HepG2 (cell line): ENCODE measurements at regions not wholly inside any gene's neighbourhood (a gene's known extent, or its start where the extent isn't known, plus 50 kb on each side); places are given as distances from the start of the nearest gene placed in this dataset.

ENCODE experiments used
- ATRX ChIP-seq: sonication (generic); formaldehyde crosslinking; IDR thresholded peaks from 2 replicates; pipeline ENCODE4 v1.4.0; 2020; ENCODE audit warnings: missing genetic modification reagents, borderline replicate concordance
- CTCF ChIP-seq: sonication (generic); formaldehyde crosslinking; IDR thresholded peaks from 2 replicates; pipeline ENCODE4 v1.5.0; 2020; ENCODE audit warnings: mild to moderate bottlenecking, missing genetic modification reagents, moderate library complexity
- HNRNPLL ChIP-seq: fragments of 200-400 bp; formaldehyde crosslinking; IDR thresholded peaks from 2 replicates; pipeline ENCODE4 v1.6.1; 2017; ENCODE audit warnings: mild to moderate bottlenecking, low read depth, low read length; ENCODE audit not compliant: poor library complexity, severe bottlenecking
- POLR2A ChIP-seq, 2 experiments: IDR thresholded peaks; 2 replicates each; pipeline ENCODE4 v1.6.1; 2011; ENCODE audit warnings: low read depth in 2 of 2, low read length in 2 of 2, mild to moderate bottlenecking in 1 of 2, moderate library complexity in 1 of 2; ENCODE audit not compliant: insufficient read depth in 1 of 2
- POLR2AphosphoS5 ChIP-seq: IDR thresholded peaks from 2 replicates; pipeline ENCODE4 v1.6.1; 2012; ENCODE audit warnings: low read depth, low read length
- PRMT3 ChIP-seq: sonication (generic); formaldehyde crosslinking; IDR thresholded peaks from 2 replicates; pipeline ENCODE4 v1.8.1; 2022; ENCODE audit warnings: low read depth, mild to moderate bottlenecking, moderate library complexity, missing genetic modification reagents, borderline replicate concordance
- RAD21 ChIP-seq: fragments of 450-650 bp; formaldehyde crosslinking; IDR thresholded peaks from 2 replicates; pipeline ENCODE4 v1.5.0; 2020; ENCODE audit warnings: mild to moderate bottlenecking
- ZNF34 ChIP-seq: sonication (generic); formaldehyde crosslinking; IDR thresholded peaks from 2 replicates; pipeline ENCODE4 v1.4.0; 2020; ENCODE audit warnings: mild to moderate bottlenecking, missing genetic modification reagents, borderline replicate concordance
- ZNF776 ChIP-seq: sonication (generic); formaldehyde crosslinking; IDR thresholded peaks from 2 replicates; pipeline ENCODE4 v1.4.0; 2020; ENCODE audit warnings: mild to moderate bottlenecking, missing genetic modification reagents
- TF ChIP-seq, protein P1 (sequence below): sonication (generic); formaldehyde crosslinking; conservative IDR thresholded peaks from 2 replicates; pipeline ENCODE4 v1.4.0; 2020; ENCODE audit warnings: missing genetic modification reagents
- TF ChIP-seq, protein P2 (sequence below): sonication (generic); formaldehyde crosslinking; IDR thresholded peaks from 2 replicates; pipeline ENCODE4 v1.4.0; 2020; ENCODE audit warnings: missing genetic modification reagents, borderline replicate concordance
- TF ChIP-seq, protein P3 (sequence below): IDR thresholded peaks from 2 replicates; pipeline ENCODE4 v1.6.1; 2012; ENCODE audit warnings: inconsistent platforms

DNA sequence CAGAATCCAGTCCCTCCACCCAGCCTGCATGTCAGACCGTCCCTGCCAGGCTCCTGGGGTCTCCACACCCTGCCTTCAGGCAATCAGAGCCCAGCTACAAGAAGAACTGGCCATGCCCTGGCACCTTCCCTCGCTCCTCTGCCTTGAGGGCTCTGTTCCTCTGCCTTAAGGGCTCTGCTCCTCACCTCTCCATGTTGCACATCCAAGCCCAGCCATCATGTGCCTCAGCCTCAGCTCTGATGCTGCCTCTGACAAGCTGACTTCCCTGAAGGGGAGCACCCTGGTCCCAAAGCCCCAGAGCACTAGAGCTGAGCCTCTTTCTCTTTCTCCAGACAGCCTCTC lies 50.3 kb upstream of the ANTXRL start:
- TF ChIP-seq CTCF (no peak), POLR2AphosphoS5 (no peak), HNRNPLL (no peak), RAD21 (CRISPR knock-in tag) (no peak), PRMT3 (CRISPR knock-in tag) (no peak), POLR2A (IDR thresholded peaks at IDR 0.05; ENCODE audit: insufficient read depth in 1 of 2, low read depth in 2 of 2, low read length in 2 of 2) (no peak), ATRX (no peak), ZNF34 (CRISPR knock-in tag) (no peak), ZNF776 (CRISPR knock-in tag) (no peak)
- TF ChIP-seq, protein P1, sequence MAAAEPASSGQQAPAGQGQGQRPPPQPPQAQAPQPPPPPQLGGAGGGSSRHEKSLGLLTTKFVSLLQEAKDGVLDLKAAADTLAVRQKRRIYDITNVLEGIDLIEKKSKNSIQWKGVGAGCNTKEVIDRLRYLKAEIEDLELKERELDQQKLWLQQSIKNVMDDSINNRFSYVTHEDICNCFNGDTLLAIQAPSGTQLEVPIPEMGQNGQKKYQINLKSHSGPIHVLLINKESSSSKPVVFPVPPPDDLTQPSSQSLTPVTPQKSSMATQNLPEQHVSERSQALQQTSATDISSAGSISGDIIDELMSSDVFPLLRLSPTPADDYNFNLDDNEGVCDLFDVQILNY (CRISPR knock-in tag), result no peak
- TF ChIP-seq, protein P2, sequence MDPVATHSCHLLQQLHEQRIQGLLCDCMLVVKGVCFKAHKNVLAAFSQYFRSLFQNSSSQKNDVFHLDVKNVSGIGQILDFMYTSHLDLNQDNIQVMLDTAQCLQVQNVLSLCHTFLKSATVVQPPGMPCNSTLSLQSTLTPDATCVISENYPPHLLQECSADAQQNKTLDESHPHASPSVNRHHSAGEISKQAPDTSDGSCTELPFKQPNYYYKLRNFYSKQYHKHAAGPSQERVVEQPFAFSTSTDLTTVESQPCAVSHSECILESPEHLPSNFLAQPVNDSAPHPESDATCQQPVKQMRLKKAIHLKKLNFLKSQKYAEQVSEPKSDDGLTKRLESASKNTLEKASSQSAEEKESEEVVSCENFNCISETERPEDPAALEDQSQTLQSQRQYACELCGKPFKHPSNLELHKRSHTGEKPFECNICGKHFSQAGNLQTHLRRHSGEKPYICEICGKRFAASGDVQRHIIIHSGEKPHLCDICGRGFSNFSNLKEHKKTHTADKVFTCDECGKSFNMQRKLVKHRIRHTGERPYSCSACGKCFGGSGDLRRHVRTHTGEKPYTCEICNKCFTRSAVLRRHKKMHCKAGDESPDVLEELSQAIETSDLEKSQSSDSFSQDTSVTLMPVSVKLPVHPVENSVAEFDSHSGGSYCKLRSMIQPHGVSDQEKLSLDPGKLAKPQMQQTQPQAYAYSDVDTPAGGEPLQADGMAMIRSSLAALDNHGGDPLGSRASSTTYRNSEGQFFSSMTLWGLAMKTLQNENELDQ (CRISPR knock-in tag), result no peak
- TF ChIP-seq, protein P3, sequence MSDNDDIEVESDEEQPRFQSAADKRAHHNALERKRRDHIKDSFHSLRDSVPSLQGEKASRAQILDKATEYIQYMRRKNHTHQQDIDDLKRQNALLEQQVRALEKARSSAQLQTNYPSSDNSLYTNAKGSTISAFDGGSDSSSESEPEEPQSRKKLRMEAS, result no peak
